GM12864 (cell line): ENCODE measurements at regions not wholly inside any gene's neighbourhood (a gene's known extent, or its start where the extent isn't known, plus 50 kb on each side); places are given as distances from the start of the nearest gene placed in this dataset.

ENCODE experiments used
- DNase-seq: peaks from one replicate; pipeline ENCODE4 v3.0.0-alpha.2; 2011; ENCODE audit warnings: low read depth
- H3K4me3 ChIP-seq: 2 replicates; pipeline ENCODE4 v1.5.1; 2011; ENCODE audit warnings: mild to moderate bottlenecking, low read depth, low read length, control low read depth
- CTCF ChIP-seq: IDR thresholded peaks from 2 replicates; pipeline ENCODE4 v1.5.1; 2011; ENCODE audit warnings: low read depth, mild to moderate bottlenecking, moderate library complexity, low read length, control low read depth, inconsistent platforms; ENCODE audit errors: missing control alignments

GRCh38 chr11:104523611-104524010, 359.7 kb upstream of the PDGFD start:
- no peak for TF ChIP-seq CTCF
- no peak for DNase-seq
- H3K4me3 ChIP-seq: no peak overlapping the region

GRCh38 chr11:104522650-104523049, 358.7 kb upstream of the PDGFD start:
- no peak for DNase-seq
- no peak for TF ChIP-seq CTCF

GRCh38 chr11:104522123-104522522, 358.2 kb upstream of the PDGFD start:
- no peak overlapping the region for H3K4me3 ChIP-seq
- no peak for TF ChIP-seq CTCF
- no peak for DNase-seq

More at GRCh38 chr11:104522650-104523049, 358.7 kb upstream of the PDGFD start:
- no peak overlapping the region for H3K4me3 ChIP-seq

- no peak for DNase-seq
- H3K4me3 ChIP-seq: no peak overlapping the region
- no peak for TF ChIP-seq CTCF
Observed at GRCh38 chr11:104510169-104510568, 346.2 kb upstream of the PDGFD start.

GRCh38 chr11:104490182-104490581, 326.2 kb upstream of the PDGFD start:
- DNase-seq: no peak
- no peak for TF ChIP-seq CTCF
- no peak overlapping the region for H3K4me3 ChIP-seq

GRCh38 chr11:104488561-104488960, 324.6 kb upstream of the PDGFD start:
- DNase-seq: no peak
- H3K4me3 ChIP-seq: no peak overlapping the region
- TF ChIP-seq CTCF: no peak

- DNase-seq: no peak
- H3K4me3 ChIP-seq: no peak overlapping the region
- TF ChIP-seq CTCF: no peak
Observed at GRCh38 chr11:104487046-104487806, 323.3 kb upstream of the PDGFD start.
